ENCODE measurements at regions not wholly inside any gene's neighbourhood (a gene's known extent, or its start where the extent isn't known, plus 50 kb on each side); places are given as distances from the start of the nearest gene placed in this dataset.
"Not testable (repeated sequence)": the region's sequence is repeated elsewhere in the genome, so short reads cannot be mapped to it uniquely, and the experiment has no call there.

DNA sequence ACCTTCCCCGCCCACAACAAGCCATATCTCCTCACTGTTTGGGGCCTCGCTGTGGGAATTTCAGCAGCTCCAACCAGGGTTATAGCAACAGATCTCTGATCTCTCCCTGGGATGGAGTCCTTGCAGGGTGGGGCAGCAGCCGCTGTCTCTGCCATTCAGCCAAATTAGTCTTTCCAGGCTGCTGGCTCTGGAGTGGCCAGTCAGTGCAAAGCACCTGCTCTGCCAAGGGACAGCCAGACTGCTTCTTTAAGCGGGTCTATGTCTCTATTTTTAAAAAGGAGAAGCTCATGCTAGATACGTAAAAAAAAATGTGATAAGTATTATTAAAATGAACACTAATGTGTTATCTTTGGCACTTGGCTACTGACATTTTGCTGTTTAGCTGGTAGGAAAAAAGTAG, 380.2 kb downstream of the CDH10 start:
- DNase-seq (ENCODE audit: low read depth): no peak

DNA sequence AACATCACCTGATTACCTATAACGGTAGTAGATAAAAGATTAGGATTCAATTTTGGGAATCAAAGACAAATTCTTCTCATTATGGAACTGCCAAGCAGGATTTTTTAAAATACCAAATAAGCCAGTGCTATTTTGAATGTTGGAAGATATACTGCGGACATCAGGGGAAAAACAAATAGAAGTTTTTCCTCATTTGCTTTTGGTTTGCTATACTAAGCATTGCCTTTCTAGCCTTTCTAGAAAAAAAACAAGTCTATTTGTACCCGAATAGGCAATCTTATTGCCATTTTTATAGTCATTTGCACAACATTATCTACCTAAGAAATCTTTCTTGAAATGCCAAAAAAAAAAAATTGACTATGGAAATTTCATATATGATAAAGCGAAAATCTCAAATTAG, 379.5 kb downstream of the CDH10 start:
- DNase-seq (ENCODE audit: low read depth): no peak

DNA sequence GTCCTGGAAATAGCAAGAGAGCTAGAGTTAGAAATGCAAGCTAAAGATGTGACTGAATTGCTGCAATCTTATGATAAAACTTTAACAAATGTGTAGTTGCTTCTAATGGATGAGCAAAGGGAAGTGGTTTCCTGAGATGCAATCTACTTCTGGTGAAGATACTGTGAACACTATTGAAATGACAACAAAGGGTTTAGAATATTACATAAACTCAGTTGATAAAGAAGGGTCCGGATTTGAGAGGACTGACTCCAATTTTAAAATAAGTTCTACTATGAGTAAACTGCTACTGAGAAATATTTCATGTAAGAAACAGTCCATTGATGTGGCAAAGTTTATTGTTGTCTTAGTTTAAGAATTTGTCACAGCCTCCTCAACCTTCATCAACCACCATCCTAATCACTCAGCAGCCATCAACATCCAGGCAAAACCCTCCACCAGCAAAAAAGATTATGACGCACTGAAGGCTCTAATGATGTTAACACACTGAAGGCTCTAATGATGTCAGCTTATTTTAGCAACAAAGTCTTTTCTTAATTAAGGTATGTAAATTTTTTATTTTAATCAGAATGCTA, 376.2 kb downstream of the CDH10 start:
- DNase-seq (ENCODE audit: low read depth): no peak

- not testable (repeated sequence) for DNase-seq (ENCODE audit: low read depth)
Measured at GRCh38 chr5:24271702-24272118, 373.1 kb downstream of the CDH10 start.

GRCh38 chr5:24272741-24273140, 372.0 kb downstream of the CDH10 start:
- DNase-seq (ENCODE audit: low read depth): no peak

- no peak for DNase-seq (ENCODE audit: low read depth)
Measured at GRCh38 chr5:24280215-24280614, 364.6 kb downstream of the CDH10 start.

DNA sequence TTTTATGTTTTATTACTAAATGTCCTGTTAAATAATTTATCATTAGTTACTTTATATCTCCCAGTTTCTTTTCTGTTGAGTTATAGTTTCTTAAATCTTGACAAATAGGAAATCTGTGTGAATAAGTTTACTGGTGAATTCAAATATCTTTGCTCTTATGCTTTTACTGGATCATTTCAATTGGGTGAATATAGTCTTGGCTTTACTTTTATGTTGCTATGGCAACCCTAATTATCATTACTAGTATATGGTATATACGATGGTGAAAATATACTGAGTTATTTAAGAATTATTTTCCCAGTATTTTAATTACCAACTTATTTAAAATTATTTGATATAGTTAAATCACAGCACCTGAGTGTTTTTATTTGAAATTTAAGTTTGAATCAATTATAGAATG, 363.0 kb downstream of the CDH10 start:
- no peak for DNase-seq (ENCODE audit: low read depth)

GRCh38 chr5:24289582-24290335, 355.0 kb downstream of the CDH10 start:
- no peak for DNase-seq (ENCODE audit: low read depth)

DNA sequence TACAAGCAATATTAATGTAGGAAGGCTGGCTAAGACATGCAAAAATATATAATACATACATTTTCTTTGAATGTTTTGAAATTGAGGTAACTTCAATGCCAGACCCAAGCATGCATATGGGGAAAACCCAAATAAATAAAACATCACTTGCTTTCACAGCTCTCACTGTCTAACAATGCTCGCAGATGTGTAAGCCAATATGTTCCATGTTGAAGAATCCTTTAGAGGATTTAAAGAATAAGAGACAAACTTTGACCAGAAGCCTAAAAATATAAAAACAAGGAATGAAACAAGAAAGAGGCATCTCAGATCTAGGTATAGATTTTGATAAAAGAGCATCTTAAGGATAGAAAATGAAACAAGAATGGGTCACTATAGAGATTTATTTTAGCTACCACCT, 354.2 kb downstream of the CDH10 start:
- no peak for DNase-seq (ENCODE audit: low read depth)

- no peak for DNase-seq (ENCODE audit: low read depth)
Measured at GRCh38 chr5:24291916-24292315, 352.9 kb downstream of the CDH10 start.

DNA sequence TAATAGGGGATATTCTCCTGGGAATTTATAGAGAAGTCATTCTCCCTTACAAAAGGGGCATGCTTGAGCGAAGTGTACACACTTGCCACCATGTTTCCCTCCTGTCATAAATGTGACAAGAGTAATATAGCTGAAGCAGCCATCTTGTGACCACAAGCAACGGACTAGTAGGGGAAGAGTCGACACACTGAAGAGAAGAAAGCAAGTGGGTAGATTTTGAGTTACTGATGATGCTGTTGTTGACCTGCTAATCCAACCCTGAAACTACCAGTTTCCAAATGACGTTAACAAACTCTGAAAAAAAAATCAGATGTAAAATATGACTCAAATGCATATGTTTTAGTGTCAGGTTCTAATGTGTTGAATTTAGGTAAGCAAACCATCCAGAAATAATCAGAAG, 350.4 kb downstream of the CDH10 start:
- no peak for DNase-seq (ENCODE audit: low read depth)

- DNase-seq (ENCODE audit: low read depth): no peak
Measured at GRCh38 chr5:24314106-24314505, 330.7 kb downstream of the CDH10 start.

DNA sequence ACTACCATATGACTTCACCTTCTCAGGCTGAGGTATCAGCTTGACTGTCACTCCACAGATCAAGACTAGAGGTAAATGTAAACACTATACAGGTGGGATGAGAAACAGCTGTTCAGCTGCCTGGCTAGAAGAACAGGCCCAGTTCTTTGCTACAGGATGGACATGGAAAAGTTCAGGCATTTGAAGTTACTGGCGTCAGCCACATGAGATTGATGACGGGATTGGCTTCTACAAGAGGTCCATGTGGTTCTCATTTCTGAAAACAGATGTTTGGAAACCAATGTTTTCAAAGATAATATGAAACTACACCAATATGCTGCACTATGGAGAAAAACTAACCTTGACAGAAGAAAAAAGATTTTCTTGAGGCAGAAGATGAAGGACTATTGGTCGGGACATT, 324.1 kb downstream of the CDH10 start:
- no peak for DNase-seq (ENCODE audit: low read depth)

DNA sequence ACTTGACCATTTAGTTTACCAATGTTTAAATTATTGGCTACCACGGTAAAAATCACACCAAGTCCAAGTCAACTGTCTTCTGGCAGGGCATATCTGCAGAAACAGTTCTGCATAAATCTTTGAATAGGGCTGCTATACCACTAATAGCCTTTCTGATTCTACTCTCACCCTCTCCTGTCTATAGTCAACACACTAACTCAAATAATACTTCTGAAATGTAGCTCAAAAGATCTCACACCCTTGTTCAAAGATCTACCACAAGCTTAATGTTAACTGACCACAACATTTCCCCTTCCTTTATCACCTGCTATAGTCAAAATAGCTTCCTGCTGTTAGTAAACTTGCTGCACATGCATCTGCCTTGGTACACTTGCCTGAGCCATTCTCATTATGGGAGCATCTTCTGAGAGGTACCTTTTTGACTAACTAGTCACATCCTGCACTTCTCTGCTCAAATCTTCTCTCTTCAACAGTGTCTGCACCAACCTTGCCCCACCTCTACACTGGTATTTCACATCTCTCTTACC, 319.4 kb downstream of the CDH10 start:
- no peak for DNase-seq (ENCODE audit: low read depth)

DNA sequence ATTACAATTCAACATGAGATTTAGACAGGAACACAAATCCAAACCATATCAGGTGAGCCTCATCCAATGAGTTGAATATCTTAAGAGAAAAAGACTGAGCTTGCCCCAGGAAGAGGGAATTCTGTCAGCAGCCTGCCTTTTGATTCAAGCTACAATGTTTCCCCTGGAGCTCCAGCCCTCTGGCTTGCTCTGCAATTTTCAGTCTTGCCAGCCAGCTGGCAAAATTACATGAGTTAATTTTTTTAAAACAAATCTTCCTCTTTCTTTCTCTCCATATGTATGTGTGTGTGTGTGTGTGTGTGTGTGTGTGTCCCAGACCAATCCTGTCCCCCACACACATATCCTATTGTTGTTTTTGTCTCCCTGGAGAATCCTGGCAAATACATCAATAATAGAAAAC, 313.2 kb downstream of the CDH10 start:
- no peak for DNase-seq (ENCODE audit: low read depth)

- peak; percentile 3 for DNase-seq (ENCODE audit: low read depth)
Measured at GRCh38 chr5:24347158-24347557, 297.6 kb downstream of the CDH10 start.

- DNase-seq (ENCODE audit: low read depth): no peak
Measured at GRCh38 chr5:24351285-24351684, 293.5 kb downstream of the CDH10 start.

DNA sequence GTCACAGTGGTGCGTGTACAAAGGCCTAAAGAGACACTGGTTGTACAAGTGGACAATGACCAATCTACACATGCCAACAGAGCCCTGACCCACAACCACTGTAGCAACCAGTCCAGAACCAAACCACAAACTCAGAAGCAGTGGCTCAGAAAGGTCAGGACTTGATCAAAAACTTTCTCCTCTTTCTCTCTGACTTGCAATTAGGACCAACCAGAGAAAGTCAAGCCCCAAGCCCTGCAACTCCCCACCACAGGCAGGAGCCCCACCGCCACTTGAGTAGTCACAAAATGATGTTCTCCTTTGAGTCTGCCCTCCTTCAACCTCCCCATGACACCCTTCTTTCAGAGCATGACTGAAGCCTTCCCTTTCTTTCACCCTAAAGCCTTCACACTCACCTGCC, 291.8 kb downstream of the CDH10 start:
- DNase-seq (ENCODE audit: low read depth): no peak

GRCh38 chr5:24353611-24354010, 291.2 kb downstream of the CDH10 start:
- DNase-seq (ENCODE audit: low read depth): no peak

- no peak for DNase-seq (ENCODE audit: low read depth)
Measured at GRCh38 chr5:24363789-24364481, 280.8 kb downstream of the CDH10 start.

DNA sequence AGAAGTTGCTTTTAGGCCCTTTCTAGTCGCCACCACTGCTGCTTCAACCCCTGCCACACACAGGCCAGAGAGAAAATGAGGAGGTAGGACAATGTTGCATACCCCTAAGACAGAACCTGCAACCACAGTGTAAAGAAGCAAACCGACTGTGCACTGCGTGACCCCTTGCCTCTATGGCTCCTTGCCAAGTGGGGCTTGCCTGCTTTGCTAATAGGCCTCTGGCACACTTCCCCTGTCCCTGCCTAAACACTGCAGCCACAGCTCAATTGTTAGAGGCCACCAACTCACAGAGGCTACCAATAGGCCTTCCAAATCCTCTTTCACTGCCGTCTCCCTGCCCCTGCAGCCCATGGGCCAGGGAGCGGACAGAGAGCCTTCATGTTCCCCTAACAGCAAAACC, 280.1 kb downstream of the CDH10 start:
- no peak for DNase-seq (ENCODE audit: low read depth)

DNA sequence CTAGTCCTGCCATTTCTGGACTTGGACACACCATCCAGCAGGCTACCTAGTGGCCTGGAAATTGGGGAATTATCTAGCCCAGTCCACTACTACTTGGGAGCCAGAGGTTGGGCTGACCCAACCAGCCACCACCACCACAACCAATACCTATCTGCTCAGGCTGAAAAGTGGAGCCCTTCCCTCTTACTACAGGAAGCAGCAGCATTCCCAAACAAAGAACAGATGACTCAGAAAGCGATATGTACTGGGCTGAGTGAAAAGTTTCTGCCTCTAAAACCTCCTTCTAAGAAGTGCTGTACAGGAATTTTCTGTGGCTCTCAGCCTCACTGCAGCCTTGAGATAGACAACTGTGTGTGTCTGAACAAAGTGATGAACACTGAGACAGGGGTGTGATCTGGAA, 279.4 kb downstream of the CDH10 start:
- peak; percentile 12 for DNase-seq (ENCODE audit: low read depth)

DNA sequence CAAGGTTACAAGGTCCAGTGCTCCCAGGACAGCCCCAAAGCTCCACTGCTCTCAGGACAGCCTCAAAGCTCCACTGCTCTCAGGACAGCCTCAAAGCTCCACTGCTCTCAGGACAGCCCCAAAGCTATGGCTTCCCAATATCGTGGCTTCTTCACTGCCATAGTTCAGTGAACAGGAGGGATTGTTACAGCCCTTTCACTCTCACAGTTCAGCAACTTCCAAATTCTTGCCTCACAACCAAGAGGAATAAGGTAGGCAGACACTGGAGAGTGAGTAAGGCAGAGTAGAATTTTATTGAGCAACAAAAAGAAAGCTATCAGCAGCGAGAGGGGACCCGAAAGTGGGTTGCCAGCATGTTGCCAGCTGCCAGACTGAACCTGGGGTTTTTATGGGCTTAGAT, 277.6 kb downstream of the CDH10 start:
- no peak for DNase-seq (ENCODE audit: low read depth)

Measured in M059J (cell line).